GM21786 (cell line): ENCODE measurements at regions not wholly inside any gene's neighbourhood (a gene's known extent, or its start where the extent isn't known, plus 50 kb on each side); places are given as distances from the start of the nearest gene placed in this dataset.
"Not testable (repeated sequence)": the region's sequence is repeated elsewhere in the genome, so short reads cannot be mapped to it uniquely, and the experiment has no call there.

ENCODE experiments used
- ATAC-seq: cut with Tn5 transposase; IDR thresholded peaks from one replicate; pipeline ENCODE4 v1.9.1; 2021; ENCODE audit not compliant: unreplicated experiment

GRCh38 chr3:102904629-102905028 is 469.8 kb downstream of the ZPLD1 start:
- ATAC-seq, result no peak

- ATAC-seq, result no peak
Observed at GRCh38 chr3:102905811-102906210, 471.0 kb downstream of the ZPLD1 start.

GRCh38 chr3:102906818-102907217 is 472.0 kb downstream of the ZPLD1 start:
- ATAC-seq, result no peak

GRCh38 chr3:102909904-102910303 is 475.1 kb downstream of the ZPLD1 start:
- no peak for ATAC-seq

GRCh38 chr3:102916532-102916931 is 481.7 kb downstream of the ZPLD1 start:
- ATAC-seq, result no peak

- ATAC-seq, result no peak
Observed at GRCh38 chr3:102926618-102927017, 491.8 kb downstream of the ZPLD1 start.

GRCh38 chr3:102933377-102933776 is 498.6 kb downstream of the ZPLD1 start:
- ATAC-seq, result no peak

GRCh38 chr3:102936511-102937045 is 501.8 kb downstream of the ZPLD1 start:
- ATAC-seq, result no peak

- no peak for ATAC-seq
Observed at GRCh38 chr3:102941786-102942185, 507.0 kb downstream of the ZPLD1 start.

- not testable (repeated sequence) for ATAC-seq
Observed at GRCh38 chr3:102946445-102946844, 511.6 kb downstream of the ZPLD1 start.

- no peak for ATAC-seq
Observed at GRCh38 chr3:102972350-102972749, 537.5 kb downstream of the ZPLD1 start.

- ATAC-seq, result no peak
Observed at GRCh38 chr3:102974333-102974732, 539.5 kb downstream of the ZPLD1 start.

- no peak for ATAC-seq
Observed at GRCh38 chr3:102979191-102979590, 544.4 kb downstream of the ZPLD1 start.

GRCh38 chr3:102979682-102980354 is 545.0 kb downstream of the ZPLD1 start:
- no peak for ATAC-seq

GRCh38 chr3:102980355-102980696 is 545.5 kb downstream of the ZPLD1 start:
- no peak for ATAC-seq

- ATAC-seq, result no peak
Observed at GRCh38 chr3:103002425-103003176, 567.8 kb downstream of the ZPLD1 start.

GRCh38 chr3:103006526-103007183 is 571.8 kb downstream of the ZPLD1 start:
- no peak for ATAC-seq

GRCh38 chr3:103009609-103010008 is 574.8 kb downstream of the ZPLD1 start:
- no peak for ATAC-seq

- ATAC-seq, result no peak
Observed at GRCh38 chr3:103025880-103026279, 591.1 kb downstream of the ZPLD1 start.

- ATAC-seq, result no peak
Observed at GRCh38 chr3:103033841-103034240, 599.0 kb downstream of the ZPLD1 start.

GRCh38 chr3:103047640-103048039 is 612.8 kb downstream of the ZPLD1 start:
- no peak for ATAC-seq
